ENCODE measurements at regions not wholly inside any gene's neighbourhood (a gene's known extent, or its start where the extent isn't known, plus 50 kb on each side); places are given as distances from the start of the nearest gene placed in this dataset.

DNA sequence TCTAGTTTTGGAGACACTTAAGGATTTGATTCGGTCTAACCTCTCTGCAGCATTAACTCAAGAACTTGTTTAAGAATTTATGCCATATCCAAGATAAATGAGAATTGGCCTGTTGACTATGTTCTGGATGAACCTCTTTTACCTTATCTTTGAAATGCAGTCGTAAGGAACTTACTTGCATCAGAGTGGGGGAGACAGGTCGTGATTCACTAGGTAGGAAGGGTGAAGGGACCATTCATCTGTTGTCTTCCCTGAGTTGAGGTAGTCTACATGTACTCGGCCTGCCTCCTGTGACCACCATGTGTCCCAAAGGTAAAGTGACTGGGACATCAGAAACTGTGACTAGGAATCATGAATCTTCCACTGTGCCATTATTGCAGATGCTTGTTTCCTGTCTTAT is 248.0 kb upstream of the P2RY1 start:
- TF ChIP-seq, protein P1, sequence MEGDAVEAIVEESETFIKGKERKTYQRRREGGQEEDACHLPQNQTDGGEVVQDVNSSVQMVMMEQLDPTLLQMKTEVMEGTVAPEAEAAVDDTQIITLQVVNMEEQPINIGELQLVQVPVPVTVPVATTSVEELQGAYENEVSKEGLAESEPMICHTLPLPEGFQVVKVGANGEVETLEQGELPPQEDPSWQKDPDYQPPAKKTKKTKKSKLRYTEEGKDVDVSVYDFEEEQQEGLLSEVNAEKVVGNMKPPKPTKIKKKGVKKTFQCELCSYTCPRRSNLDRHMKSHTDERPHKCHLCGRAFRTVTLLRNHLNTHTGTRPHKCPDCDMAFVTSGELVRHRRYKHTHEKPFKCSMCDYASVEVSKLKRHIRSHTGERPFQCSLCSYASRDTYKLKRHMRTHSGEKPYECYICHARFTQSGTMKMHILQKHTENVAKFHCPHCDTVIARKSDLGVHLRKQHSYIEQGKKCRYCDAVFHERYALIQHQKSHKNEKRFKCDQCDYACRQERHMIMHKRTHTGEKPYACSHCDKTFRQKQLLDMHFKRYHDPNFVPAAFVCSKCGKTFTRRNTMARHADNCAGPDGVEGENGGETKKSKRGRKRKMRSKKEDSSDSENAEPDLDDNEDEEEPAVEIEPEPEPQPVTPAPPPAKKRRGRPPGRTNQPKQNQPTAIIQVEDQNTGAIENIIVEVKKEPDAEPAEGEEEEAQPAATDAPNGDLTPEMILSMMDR (conservative IDR thresholded peaks at IDR 0.05; ENCODE audit: low read depth, low read length) = no peak
- Histone ChIP-seq H3K79me2 (ENCODE audit: insufficient read depth, low read depth) (no peaks in the 10 kb centered on the region), H3K4me1 (ENCODE audit: low read depth, poor library complexity, severe bottlenecking) (no peaks in the 10 kb centered on the region), H3K4me3 (IDR thresholded peaks at IDR 0.05; ENCODE audit: insufficient read depth, low read depth, low read length) (no peak overlapping the region), H3K27ac (no peak overlapping the region), H4K20me1 (ENCODE audit: insufficient read depth) (no peaks in the 10 kb centered on the region), H2AFZ (ENCODE audit: low read depth) (no peak overlapping the region), H3K4me2 (no peak overlapping the region), H3K27me3 (ENCODE audit: insufficient read depth, low read depth) (no peaks in the 10 kb centered on the region), H3K9ac (no peak overlapping the region), H3K36me3 (ENCODE audit: insufficient read depth) (no peaks in the 10 kb centered on the region)

DNA sequence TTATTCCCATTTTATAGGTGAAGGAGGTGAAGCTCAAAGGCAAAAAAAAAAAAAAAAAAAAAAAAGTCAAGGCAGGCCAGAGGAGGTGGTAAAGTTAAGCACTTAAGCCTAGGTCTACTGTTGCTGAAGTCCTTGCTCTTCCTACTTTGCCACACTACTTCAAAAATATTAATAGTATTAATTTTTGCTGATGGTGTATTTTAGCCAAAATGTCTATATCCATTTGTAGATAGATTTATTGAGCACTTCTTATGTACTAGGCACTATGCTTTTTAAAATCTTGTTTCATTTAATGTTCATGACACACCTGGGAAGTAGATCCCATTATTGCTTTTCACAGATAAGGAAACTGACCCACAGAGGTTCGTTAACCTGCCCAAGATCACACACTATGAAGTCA is 247.1 kb upstream of the P2RY1 start:
- no peak overlapping the region for H3K4me2 ChIP-seq
- no peak overlapping the region for H3K27ac ChIP-seq
- TF ChIP-seq, protein P1 (conservative IDR thresholded peaks at IDR 0.05; ENCODE audit: low read depth, low read length) = no peak
- no peaks in the 10 kb centered on the region for H4K20me1 ChIP-seq (ENCODE audit: insufficient read depth)
- no peaks in the 10 kb centered on the region for H3K36me3 ChIP-seq (ENCODE audit: insufficient read depth)
- no peak overlapping the region for H3K4me3 ChIP-seq (IDR thresholded peaks at IDR 0.05; ENCODE audit: insufficient read depth, low read depth, low read length)
- H3K79me2 ChIP-seq (ENCODE audit: insufficient read depth, low read depth) = no peaks in the 10 kb centered on the region
- H3K27me3 ChIP-seq (ENCODE audit: insufficient read depth, low read depth) = no peaks in the 10 kb centered on the region
- H2AFZ ChIP-seq (ENCODE audit: low read depth) = no peak overlapping the region
- no peaks in the 10 kb centered on the region for H3K4me1 ChIP-seq (ENCODE audit: low read depth, poor library complexity, severe bottlenecking)
- H3K9ac ChIP-seq = no peak overlapping the region

DNA sequence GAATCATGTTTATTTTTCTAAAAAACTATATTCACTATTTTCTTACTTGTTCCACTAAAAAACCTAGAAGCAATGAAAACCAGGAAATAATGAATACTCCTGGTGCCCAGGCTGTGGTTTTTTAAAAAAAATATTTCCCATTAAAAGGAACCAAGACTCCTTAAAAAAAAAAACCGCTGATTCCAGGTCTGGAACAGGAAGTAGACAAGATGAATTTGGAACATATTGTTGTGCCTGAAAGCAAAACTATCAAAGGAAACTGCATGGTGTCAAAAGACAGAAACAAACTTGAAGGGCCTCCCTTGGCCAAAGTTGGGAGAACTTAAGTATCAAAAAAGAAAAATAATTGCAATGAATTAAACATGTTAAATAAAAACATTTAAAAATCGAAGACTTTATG is 245.3 kb upstream of the P2RY1 start:
- no peak overlapping the region for H3K4me2 ChIP-seq
- H3K27me3 ChIP-seq (ENCODE audit: insufficient read depth, low read depth) = no peaks in the 10 kb centered on the region
- no peaks in the 10 kb centered on the region for H4K20me1 ChIP-seq (ENCODE audit: insufficient read depth)
- no peak overlapping the region for H3K9ac ChIP-seq
- no peaks in the 10 kb centered on the region for H3K79me2 ChIP-seq (ENCODE audit: insufficient read depth, low read depth)
- TF ChIP-seq, protein P1 (conservative IDR thresholded peaks at IDR 0.05; ENCODE audit: low read depth, low read length) = no peak
- H2AFZ ChIP-seq (ENCODE audit: low read depth) = no peak overlapping the region
- H3K4me3 ChIP-seq (IDR thresholded peaks at IDR 0.05; ENCODE audit: insufficient read depth, low read depth, low read length) = no peak overlapping the region
- H3K36me3 ChIP-seq (ENCODE audit: insufficient read depth) = no peaks in the 10 kb centered on the region
- no peaks in the 10 kb centered on the region for H3K4me1 ChIP-seq (ENCODE audit: low read depth, poor library complexity, severe bottlenecking)
- H3K27ac ChIP-seq = no peak overlapping the region

DNA sequence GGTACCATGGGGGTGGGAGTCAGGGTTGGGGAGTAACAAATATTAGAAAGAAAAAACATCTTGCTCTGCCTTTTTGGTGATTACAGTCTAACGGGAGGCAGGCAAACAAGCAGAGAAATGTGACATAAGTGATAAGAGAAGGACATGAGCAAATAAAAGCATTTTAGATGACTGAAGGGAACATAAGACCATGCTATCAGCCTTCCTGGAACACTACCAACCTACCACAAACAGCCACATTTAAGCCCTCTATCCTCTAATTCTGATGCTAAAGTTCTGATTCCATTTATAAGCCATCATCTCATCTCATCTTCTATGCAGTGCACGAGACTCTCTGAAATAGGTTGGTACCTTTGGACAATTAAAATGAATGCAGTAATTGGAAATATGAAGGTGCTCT is 243.4 kb upstream of the P2RY1 start:
- TF ChIP-seq, protein P1 (conservative IDR thresholded peaks at IDR 0.05; ENCODE audit: low read depth, low read length) = no peak
- Histone ChIP-seq H3K4me2 (no peak overlapping the region), H3K4me1 (ENCODE audit: low read depth, poor library complexity, severe bottlenecking) (peaks cover 7% of the 10 kb centered on the region)

More for the DNA sequence above, 243.4 kb upstream of the P2RY1 start:
- Histone ChIP-seq H3K27ac (no peak overlapping the region), H2AFZ (ENCODE audit: low read depth) (no peak overlapping the region), H3K27me3 (ENCODE audit: insufficient read depth, low read depth) (no peaks in the 10 kb centered on the region), H3K9ac (no peak overlapping the region), H3K36me3 (ENCODE audit: insufficient read depth) (no peaks in the 10 kb centered on the region), H4K20me1 (ENCODE audit: insufficient read depth) (no peaks in the 10 kb centered on the region), H3K79me2 (ENCODE audit: insufficient read depth, low read depth) (no peaks in the 10 kb centered on the region), H3K4me3 (IDR thresholded peaks at IDR 0.05; ENCODE audit: insufficient read depth, low read depth, low read length) (no peak overlapping the region)
